ENCODE measurements at regions not wholly inside any gene's neighbourhood (a gene's known extent, or its start where the extent isn't known, plus 50 kb on each side); places are given as distances from the start of the nearest gene placed in this dataset.

DNA sequence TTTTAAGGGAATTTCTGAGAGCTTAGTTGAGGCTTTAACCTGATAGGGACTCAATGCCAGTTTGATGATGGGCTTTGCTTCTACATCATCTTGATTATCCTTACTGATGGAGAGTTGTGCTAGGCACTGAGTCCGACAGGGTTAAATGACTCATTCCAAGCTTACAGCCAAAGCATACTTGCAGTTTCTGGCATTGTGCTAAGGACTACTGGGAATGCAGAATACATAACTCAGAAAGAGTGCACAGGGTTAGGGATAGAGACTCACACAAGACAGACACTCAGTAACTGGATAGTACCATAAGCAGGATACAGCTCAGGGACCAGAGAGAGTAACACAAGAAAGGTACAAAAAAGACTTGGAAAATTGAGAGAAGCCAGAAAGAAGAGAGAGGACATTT lies 94.1 kb upstream of the SLC14A2 start:
- dilution Hi-C loops (cut with MboI; ENCODE audit: extremely low pct_ligation_motif_present, low sequenced_read_pairs) (no loop called here), intact Hi-C loops (cut with micrococcal nuclease) (no loop called here)
- no peak for TF ChIP-seq EZH2 (IDR thresholded peaks at IDR 0.05; ENCODE audit: borderline replicate concordance, low read depth, low read length, severe bottlenecking)
- TF ChIP-seq MAX (IDR thresholded peaks at IDR 0.05; ENCODE audit: insufficient read depth, insufficient read length) = no peak
- TF ChIP-seq GATA2 (IDR thresholded peaks at IDR 0.05; ENCODE audit: insufficient read depth, insufficient read length, low read depth, low read length) = no peak
- TF ChIP-seq FOS (IDR thresholded peaks at IDR 0.05; ENCODE audit: borderline replicate concordance, insufficient read depth, low read length) = no peak
- TF ChIP-seq MYC (IDR thresholded peaks at IDR 0.05; ENCODE audit: low read depth, low read length) = no peak
- TF ChIP-seq, protein P1, sequence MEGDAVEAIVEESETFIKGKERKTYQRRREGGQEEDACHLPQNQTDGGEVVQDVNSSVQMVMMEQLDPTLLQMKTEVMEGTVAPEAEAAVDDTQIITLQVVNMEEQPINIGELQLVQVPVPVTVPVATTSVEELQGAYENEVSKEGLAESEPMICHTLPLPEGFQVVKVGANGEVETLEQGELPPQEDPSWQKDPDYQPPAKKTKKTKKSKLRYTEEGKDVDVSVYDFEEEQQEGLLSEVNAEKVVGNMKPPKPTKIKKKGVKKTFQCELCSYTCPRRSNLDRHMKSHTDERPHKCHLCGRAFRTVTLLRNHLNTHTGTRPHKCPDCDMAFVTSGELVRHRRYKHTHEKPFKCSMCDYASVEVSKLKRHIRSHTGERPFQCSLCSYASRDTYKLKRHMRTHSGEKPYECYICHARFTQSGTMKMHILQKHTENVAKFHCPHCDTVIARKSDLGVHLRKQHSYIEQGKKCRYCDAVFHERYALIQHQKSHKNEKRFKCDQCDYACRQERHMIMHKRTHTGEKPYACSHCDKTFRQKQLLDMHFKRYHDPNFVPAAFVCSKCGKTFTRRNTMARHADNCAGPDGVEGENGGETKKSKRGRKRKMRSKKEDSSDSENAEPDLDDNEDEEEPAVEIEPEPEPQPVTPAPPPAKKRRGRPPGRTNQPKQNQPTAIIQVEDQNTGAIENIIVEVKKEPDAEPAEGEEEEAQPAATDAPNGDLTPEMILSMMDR (IDR thresholded peaks at IDR 0.05; ENCODE audit: extremely low read depth in 1 of 2, insufficient read depth in 1 of 2, low read depth in 1 of 2, low read length in 2 of 2) = no peak
- TF ChIP-seq JUN (IDR thresholded peaks at IDR 0.05; ENCODE audit: borderline replicate concordance, insufficient read depth, insufficient read length, low read depth) = no peak
- no peak for TF ChIP-seq POLR2AphosphoS5 (IDR thresholded peaks at IDR 0.05; ENCODE audit: insufficient read depth, low read depth, low read length)
- no peak for TF ChIP-seq POLR2A (IDR thresholded peaks at IDR 0.05; ENCODE audit: low read depth, low read length)
- Histone ChIP-seq H3K9ac (replicated peaks; ENCODE audit: extremely low read depth, insufficient read depth, low read length) (no peak overlapping the region), H3K4me2 (ENCODE audit: insufficient read depth, low read length) (no peak overlapping the region), H3K79me2 (ENCODE audit: control insufficient read depth, insufficient read depth, low read length) (no peaks in the 10 kb centered on the region), H3K4me1 (ENCODE audit: control insufficient read depth, extremely low read depth, insufficient read depth, low read length) (no peaks in the 10 kb centered on the region), H3K4me3 (replicated peaks in 1 of 3; ENCODE audit: insufficient read depth in 1 of 3, low read depth in 1 of 3, low read length in 3 of 3) (no peak overlapping the region), H3K27ac (ENCODE audit: insufficient read depth, low read depth, low read length) (no peak overlapping the region), H3K9me1 (replicated peaks; ENCODE audit: control insufficient read depth, extremely low read depth, insufficient read depth, low read length) (no peaks in the 10 kb centered on the region), H3K27me3 (ENCODE audit: control insufficient read depth in 2 of 2, insufficient read depth in 2 of 2, low read length in 2 of 2) (no peaks in the 10 kb centered on the region), H2AFZ (ENCODE audit: low read depth, low read length) (no peak overlapping the region), H3K36me3 (ENCODE audit: control insufficient read depth in 2 of 2, extremely low read depth in 1 of 2, insufficient read depth in 2 of 2, low read length in 2 of 2) (no peaks in the 10 kb centered on the region), H3K9me3 (replicated peaks; ENCODE audit: control insufficient read depth, insufficient read depth, low read length) (no peaks in the 10 kb centered on the region), H4K20me1 (replicated peaks; ENCODE audit: control insufficient read depth, extremely low read depth, insufficient read depth, low read length) (no peaks in the 10 kb centered on the region)
- POLR2A ChIA-PET = no interaction called here
- BruUV-seq (replicated peaks) = no TSS peak
- CTCF ChIA-PET = no interaction called here
- FAIRE-seq (no peak), DNase-seq (ENCODE audit: low read depth, low spot score) (no peak)

All from endothelial cell of umbilical vein (primary cell).